ENCODE measurements at regions not wholly inside any gene's neighbourhood (a gene's known extent, or its start where the extent isn't known, plus 50 kb on each side); places are given as distances from the start of the nearest gene placed in this dataset.

DNA sequence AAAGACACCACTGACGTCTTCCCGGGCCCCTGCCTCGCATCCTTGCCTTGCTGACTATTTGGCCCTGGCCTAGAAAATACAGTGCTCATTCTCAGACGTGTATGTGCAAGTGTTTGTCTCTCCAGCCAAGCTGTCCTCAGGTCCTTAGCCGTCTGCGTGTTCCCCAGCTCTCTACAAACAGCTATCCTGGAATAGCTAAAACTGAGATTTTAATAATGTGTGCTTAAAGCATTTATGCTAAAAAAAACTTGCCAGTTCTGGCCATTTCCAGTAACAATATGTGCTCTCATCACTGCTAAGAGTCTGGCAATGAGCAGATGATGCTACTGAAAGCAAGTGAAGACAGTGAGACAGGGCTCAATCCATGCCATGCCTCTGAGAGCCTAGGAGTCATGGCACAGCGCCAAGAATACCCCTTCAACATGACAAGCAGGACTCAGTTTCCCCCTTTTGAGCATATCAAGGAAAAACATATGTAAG, 55.7 kb downstream of the IRF2BP2 start:
- DNase-seq (ENCODE audit: low spot score), result peak; percentile 49
- H3K27ac ChIP-seq, result peak overlapping the region in 1 of 2 donors; percentile 37
- TF ChIP-seq CTCF (IDR thresholded peaks at IDR 0.05), result no peak
- no peak overlapping the region for H3K4me3 ChIP-seq

DNA sequence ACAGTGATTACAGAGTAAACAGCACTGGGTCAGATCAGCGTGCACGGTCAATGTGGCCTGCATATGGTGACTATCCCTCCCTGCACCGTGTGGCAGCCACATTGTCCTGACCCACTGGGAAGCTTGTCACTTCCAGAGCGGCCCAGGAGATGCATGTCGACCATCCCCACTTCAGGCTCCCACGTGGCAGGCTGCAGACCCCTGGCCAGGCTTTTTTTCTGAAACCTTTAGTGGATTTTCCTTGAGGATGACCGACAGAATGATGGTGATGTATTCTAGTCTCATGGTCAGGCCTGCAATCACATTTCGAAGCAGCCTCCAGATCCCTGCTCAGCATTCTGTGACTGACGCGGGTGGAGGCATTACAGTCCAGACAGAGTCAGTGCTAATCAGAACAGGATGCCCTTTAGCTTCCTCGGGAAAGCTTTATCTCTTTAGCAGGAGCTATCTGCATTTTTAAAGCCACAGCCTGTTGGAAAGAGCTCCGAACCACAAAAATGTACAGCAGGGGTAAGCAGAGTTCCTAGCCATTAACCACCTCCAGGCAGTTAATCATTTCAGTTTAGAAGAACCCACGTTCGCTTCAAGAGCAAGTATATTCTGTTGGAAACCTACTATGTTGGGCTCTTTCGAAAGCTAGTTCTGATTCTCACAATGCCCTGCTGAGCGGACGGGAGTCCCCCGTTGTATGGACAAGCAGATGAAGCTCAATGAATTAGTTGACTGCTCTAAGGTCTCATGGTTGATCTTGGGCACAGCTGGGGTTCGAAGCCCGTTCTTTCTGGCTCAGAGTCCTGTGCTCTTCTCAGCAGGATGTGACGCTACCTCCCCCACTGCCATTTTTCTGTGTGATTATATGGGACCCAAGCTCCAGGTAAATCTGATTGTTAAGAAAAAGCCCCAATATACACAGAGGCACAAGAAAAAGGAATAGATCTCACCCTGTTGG, 56.5 kb downstream of the IRF2BP2 start:
- no peak overlapping the region for H3K4me3 ChIP-seq
- H3K27ac ChIP-seq, result peak overlapping the region in 1 of 2 donors; percentile 37
- DNase-seq (ENCODE audit: low spot score), result peak; percentile 45
- no peak for TF ChIP-seq CTCF (IDR thresholded peaks at IDR 0.05)

DNA sequence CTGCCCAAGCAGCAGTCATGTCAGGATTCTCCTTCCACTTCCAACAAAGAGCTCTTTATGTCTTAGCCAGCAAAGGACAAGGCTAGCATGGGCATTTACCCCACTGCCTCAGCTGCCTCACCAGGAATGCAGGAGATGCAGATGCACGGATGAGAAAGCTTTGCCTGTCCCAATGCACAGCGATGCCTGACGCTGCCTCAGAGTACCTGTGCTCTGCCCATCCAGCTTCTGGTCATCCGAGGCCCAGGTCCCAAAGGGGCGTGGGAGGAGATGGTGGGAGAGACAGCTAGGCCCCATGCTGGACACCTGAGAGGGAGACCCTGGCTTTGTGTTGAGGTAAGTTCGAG, 59.0 kb downstream of the IRF2BP2 start:
- no peak overlapping the region for H3K4me3 ChIP-seq
- TF ChIP-seq CTCF (IDR thresholded peaks at IDR 0.05), result no peak
- H3K27ac ChIP-seq, result no peak overlapping the region
- peak; percentile 61 for DNase-seq (ENCODE audit: low spot score)

DNA sequence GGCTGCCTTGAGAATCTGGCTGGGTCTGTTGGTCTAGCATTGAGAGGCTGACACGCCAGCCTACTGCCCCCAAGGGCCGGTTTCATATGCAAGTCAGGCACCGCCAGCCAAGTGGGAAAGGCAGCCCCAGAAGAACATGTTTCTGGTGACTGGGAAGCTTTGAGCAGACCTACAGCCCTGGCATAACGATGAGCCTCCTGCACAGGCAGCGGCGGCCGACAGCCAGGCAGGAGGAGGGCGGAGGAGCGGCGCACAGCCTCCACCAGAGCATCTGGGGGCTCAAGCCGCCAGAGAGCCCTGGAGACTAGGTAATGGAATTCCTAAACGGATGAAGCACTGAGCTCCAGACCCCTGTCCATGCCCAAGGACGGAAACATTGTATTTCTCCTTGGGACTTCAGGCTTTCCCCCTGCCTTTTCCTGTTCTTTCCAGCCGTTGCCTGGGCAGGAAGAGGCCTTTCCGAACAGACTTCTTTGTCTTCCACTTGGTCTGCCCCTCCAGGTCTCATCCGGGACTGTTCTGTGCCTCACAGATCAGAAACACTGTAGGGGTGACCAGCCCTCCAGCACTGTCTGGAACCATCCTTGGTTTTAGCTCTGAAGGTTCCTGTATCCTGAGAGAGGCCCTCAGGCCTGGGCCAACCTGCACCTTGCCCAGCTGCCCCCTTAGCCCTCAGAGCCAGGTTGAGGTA, 59.5 kb downstream of the IRF2BP2 start:
- Histone ChIP-seq H3K27ac (no peak overlapping the region), H3K4me3 (no peak overlapping the region)
- no peak for TF ChIP-seq CTCF (IDR thresholded peaks at IDR 0.05)
- peak; percentile 50 for DNase-seq (ENCODE audit: low spot score)

- Histone ChIP-seq H3K27ac (no peak overlapping the region), H3K4me3 (no peak overlapping the region)
- TF ChIP-seq CTCF (IDR thresholded peaks at IDR 0.05), result no peak
- peak; percentile 33 for DNase-seq (ENCODE audit: low spot score)
Observed at GRCh38 chr1:234549447-234550021, 60.4 kb downstream of the IRF2BP2 start.

DNA sequence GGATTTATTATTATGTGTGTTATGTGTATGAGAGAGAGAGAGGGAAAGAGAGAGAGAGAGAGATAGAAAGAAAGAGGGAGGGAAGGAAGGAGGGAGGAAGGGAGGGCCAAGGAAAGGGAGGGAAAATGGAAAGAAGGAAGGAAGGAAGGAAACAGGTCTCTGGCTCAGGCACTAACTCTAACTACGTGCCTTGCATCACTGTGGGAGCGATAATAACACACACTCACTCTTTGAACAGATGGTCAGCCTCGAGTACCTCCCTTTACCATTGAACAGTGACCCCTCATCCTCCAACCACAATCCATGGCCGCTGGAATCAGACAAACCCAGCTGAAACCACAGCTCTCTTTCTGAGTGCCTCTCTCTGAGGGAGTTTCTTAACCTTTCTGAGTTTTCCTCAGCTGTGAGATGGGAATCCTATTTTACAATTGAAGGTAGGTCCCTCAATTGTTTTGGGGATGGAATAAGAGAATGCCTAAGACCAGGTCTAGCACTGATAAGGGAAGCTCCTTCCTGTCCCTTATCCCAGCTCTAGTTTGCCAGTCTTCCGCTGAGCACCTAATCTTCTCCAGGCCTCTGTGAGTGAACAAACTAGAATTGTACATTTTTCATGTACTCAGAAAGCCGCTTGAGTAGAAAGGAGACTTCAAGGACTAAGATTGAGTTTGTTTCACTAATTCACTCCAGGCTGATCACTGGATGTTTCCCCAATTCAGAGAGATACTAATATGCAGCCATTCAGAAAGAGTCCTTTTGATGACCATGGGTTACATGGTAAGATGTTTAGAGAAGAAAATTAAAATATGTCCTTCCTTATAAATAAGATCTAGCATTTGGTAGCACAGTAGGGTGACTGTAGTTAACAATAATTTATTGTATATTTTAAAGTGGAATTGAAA, 62.8 kb downstream of the IRF2BP2 start:
- TF ChIP-seq CTCF (IDR thresholded peaks at IDR 0.05), result no peak
- Histone ChIP-seq H3K27ac (no peak overlapping the region), H3K4me3 (no peak overlapping the region)
- peak; percentile 11 for DNase-seq (ENCODE audit: low spot score)
